HepG2 (cell line): ENCODE measurements at regions not wholly inside any gene's neighbourhood (a gene's known extent, or its start where the extent isn't known, plus 50 kb on each side); places are given as distances from the start of the nearest gene placed in this dataset.

Experiments used
- ATAC-seq: fragments of 200-7000 bp; cut with Tn5 transposase; 3 replicates; pipeline ENCODE4 v1.9.1; 2020; ENCODE audit warnings: mild to moderate bottlenecking, moderate library complexity
- BruUV-seq: library from RNA; stranded (reverse); fragments of 400-500 nt; replicated peaks from 2 replicates; lab custom pipeline; 2021; lab: Mats Ljungman, UMichigan
- CTCF ChIA-PET: fragments of 300-600 bp; formaldehyde crosslinking; extraction: SDS; loops from one replicate; lab custom pipeline; 2021; ENCODE audit warnings: low total read pairs, inconsistent platforms, low intra/inter-chr PET ratio; lab: Yijun Ruan, JAX
- POLR2A ChIA-PET: fragments of 350-600 bp; sonication (Branson Sonifier 250); formaldehyde crosslinking; loops from one replicate; lab custom pipeline; 2020; ENCODE audit warnings: antibody characterized with exemption, inconsistent platforms; lab: Yijun Ruan, JAX
- DNase-seq: peaks from one replicate; pipeline ENCODE4 v3.0.0-alpha.2; 2015; ENCODE audit warnings: low spot score
- FAIRE-seq: peaks from 3 replicates; lab custom pipeline; 2011; peaks lifted over from hg19 to GRCh38; lab: Jason Lieb, UNC
- H2AFZ ChIP-seq: one replicate; pipeline ENCODE4 v1.6.1; 2011; ENCODE audit warnings: low read length, inconsistent platforms
- H3K27ac ChIP-seq: fragments of 300-600 bp; 3 replicates; pipeline ENCODE4 v1.8.0; 2011; ENCODE audit warnings: mixed run types, mild to moderate bottlenecking, mixed read lengths, low read length, inconsistent platforms; ENCODE audit not compliant: insufficient read depth; ENCODE audit errors: extremely low read length
- H3K27me3 ChIP-seq, 2 experiments: fragments of 200-600 bp in 1 of 2; 2 replicates in 1 of 2; 3 replicates in 1 of 2; pipeline versions ENCODE4 v1.6.0 to v1.8.0; 2011; ENCODE audit warnings: low read length in 2 of 2, mild to moderate bottlenecking in 2 of 2, moderate library complexity in 2 of 2, inconsistent platforms in 1 of 2; ENCODE audit not compliant: insufficient read depth in 2 of 2, control insufficient read depth in 1 of 2
- H3K36me3 ChIP-seq, 2 experiments: fragments of 200-600 bp in 1 of 2; replicated peaks in 1 of 2; 2 replicates in 1 of 2; 3 replicates in 1 of 2; pipeline versions ENCODE4 v1.5.1 to v1.8.0; 2011; ENCODE audit warnings: low read length in 2 of 2, inconsistent platforms in 1 of 2; ENCODE audit not compliant: insufficient read depth in 2 of 2, control insufficient read depth in 1 of 2
- H3K4me1 ChIP-seq: 2 replicates; pipeline ENCODE4 v1.5.1; 2012; ENCODE audit warnings: low read length, inconsistent platforms; ENCODE audit not compliant: insufficient read depth
- H3K4me2 ChIP-seq: 2 replicates; pipeline ENCODE4 v1.6.0; 2011; ENCODE audit warnings: low read depth, low read length, inconsistent platforms
- H3K4me3 ChIP-seq, 3 experiments: fragments of 200-600 bp in 1 of 3; sonication (generic), shearing (Covaris generic) in 1 of 3; replicated peaks in 1 of 3; 2 replicates each; pipeline ENCODE4 v1.5.1; 2011 to 2016; ENCODE audit warnings: low read length in 3 of 3, inconsistent platforms in 2 of 3, low read depth in 2 of 3, mild to moderate bottlenecking in 2 of 3, control low read depth in 1 of 3, mixed read lengths in 1 of 3; ENCODE audit not compliant: insufficient read depth in 1 of 3
- H3K79me2 ChIP-seq: one replicate; pipeline ENCODE4 v1.6.1; 2011; ENCODE audit warnings: low read length, inconsistent platforms; ENCODE audit not compliant: insufficient read depth
- H3K9ac ChIP-seq: 2 replicates; pipeline ENCODE4 v1.6.0; 2011; ENCODE audit warnings: mild to moderate bottlenecking, low read depth, low read length, inconsistent platforms; ENCODE audit not compliant: insufficient read depth
- H3K9me3 ChIP-seq: 2 replicates; pipeline ENCODE4 v1.5.1; 2012; ENCODE audit warnings: mild to moderate bottlenecking, low read length
- H4K20me1 ChIP-seq: 2 replicates; pipeline ENCODE4 v1.6.0; 2011; ENCODE audit warnings: inconsistent platforms, mild to moderate bottlenecking, low read length, moderate library complexity; ENCODE audit not compliant: insufficient read depth
- ARNT ChIP-seq: fragments of 450-650 bp; IDR thresholded peaks from 2 replicates; pipeline ENCODE4 v1.6.1; 2017
- ATF1 ChIP-seq: IDR thresholded peaks from 2 replicates; pipeline ENCODE4 v1.6.1; 2016; ENCODE audit warnings: mild to moderate bottlenecking, control low read depth
- ATF2 ChIP-seq: sonication (generic); formaldehyde crosslinking; IDR thresholded peaks from 2 replicates; pipeline ENCODE4 v1.4.0; 2020; ENCODE audit warnings: missing genetic modification reagents
- CC2D1A ChIP-seq: sonication (generic); formaldehyde crosslinking; IDR thresholded peaks from 2 replicates; pipeline ENCODE4 v1.8.1; 2023; ENCODE audit warnings: mild to moderate bottlenecking, missing genetic modification reagents
- GABPB1 ChIP-seq: IDR thresholded peaks from 2 replicates; pipeline ENCODE4 v1.6.1; 2016; ENCODE audit warnings: mild to moderate bottlenecking, missing genetic modification reagents, moderate library complexity, missing compliant biosample characterization
- ISL2 ChIP-seq: sonication (generic); formaldehyde crosslinking; IDR thresholded peaks from 2 replicates; pipeline ENCODE4 v1.5.0; 2020; ENCODE audit warnings: missing genetic modification reagents
- PLSCR1 ChIP-seq: sonication (generic); formaldehyde crosslinking; IDR thresholded peaks from 2 replicates; pipeline ENCODE4 v1.5.0; 2020; ENCODE audit warnings: missing genetic modification reagents, mild to moderate bottlenecking, borderline replicate concordance
- TAF1 ChIP-seq: sonication (generic); formaldehyde crosslinking; IDR thresholded peaks from 2 replicates; pipeline ENCODE4 v1.4.0; 2020; ENCODE audit warnings: missing genetic modification reagents
- ZBTB4 ChIP-seq: sonication (generic); formaldehyde crosslinking; IDR thresholded peaks from 2 replicates; pipeline ENCODE4 v1.4.0; 2020; ENCODE audit warnings: missing genetic modification reagents, mild to moderate bottlenecking, borderline replicate concordance
- ZFP37 ChIP-seq: sonication (generic); formaldehyde crosslinking; IDR thresholded peaks from 2 replicates; pipeline ENCODE4 v1.4.0; 2020; ENCODE audit warnings: missing genetic modification reagents, borderline replicate concordance
- ZFP41 ChIP-seq: sonication (generic); formaldehyde crosslinking; IDR thresholded peaks from 2 replicates; pipeline ENCODE4 v1.4.0; 2020; ENCODE audit warnings: mild to moderate bottlenecking, missing genetic modification reagents, borderline replicate concordance
- ZNF138 ChIP-seq: sonication (generic); formaldehyde crosslinking; IDR thresholded peaks from 2 replicates; pipeline ENCODE4 v1.5.0; 2020; ENCODE audit warnings: mild to moderate bottlenecking, low read depth, missing genetic modification reagents
- ZNF3 ChIP-seq: IDR thresholded peaks from 2 replicates; pipeline ENCODE4 v1.7.0; 2017; ENCODE audit warnings: inconsistent platforms
- ZNF451 ChIP-seq: sonication (generic); formaldehyde crosslinking; IDR thresholded peaks from 2 replicates; pipeline ENCODE4 v1.5.0; 2020; ENCODE audit warnings: mild to moderate bottlenecking, missing genetic modification reagents
- ZSCAN12 ChIP-seq: sonication (generic); formaldehyde crosslinking; IDR thresholded peaks from 2 replicates; pipeline ENCODE4 v1.9.0; 2021; ENCODE audit warnings: mild to moderate bottlenecking, missing genetic modification reagents
- WGBS: methylation state at CpG from one replicate; pipeline ENCODE4 v1.1.6; 2017; ENCODE audit warnings: low lambda C conversion rate; 5-methylcytosine and 5-hydroxymethylcytosine counted together
- in situ Hi-C: cut with HindIII; loops from 2 replicates; pipeline ENCODE4 v1.10.0; 2017; ENCODE audit warnings: low pct_unique_long_range_greater_than_20kb; ENCODE audit not compliant: extremely low pct_ligation_motif_present
- intact Hi-C: fragments of 100-400 bp; cut with micrococcal nuclease; formaldehyde crosslinking; loops from one replicate; pipeline ENCODE4 v1.10.0; 2022; ENCODE audit not compliant: unreplicated experiment

- Histone ChIP-seq H3K9ac (no peak overlapping the region), H2AFZ (no peak overlapping the region), H3K27me3 (peaks cover 0 to 2% of the 10 kb centered on the region in 2 experiments; a peak in 1 of 5 replicates), H3K4me1 (peaks cover 9% of the 10 kb centered on the region), H3K9me3 (no peaks in the 10 kb centered on the region), H3K27ac (no peak overlapping the region), H3K4me3 (no peak overlapping the region), H3K36me3 (no peaks in the 10 kb centered on the region), H3K4me2 (no peak overlapping the region), H4K20me1 (no peaks in the 10 kb centered on the region), H3K79me2 (no peaks in the 10 kb centered on the region)
- no peak for FAIRE-seq
- intact Hi-C loops (no loop called here), in situ Hi-C loops (no loop called here)
- CTCF ChIA-PET = no interaction called here
- WGBS = 49% methylated on average over 5 of the region's 5 CpGs
- no TSS peak for BruUV-seq
- TF ChIP-seq GABPB1 (no peak), ZFP37 (CRISPR knock-in tag) (no peak), ATF1 (CRISPR knock-in tag) (no peak), CC2D1A (CRISPR knock-in tag) (no peak), TAF1 (no peak), ZNF138 (CRISPR knock-in tag) (no peak), ZSCAN12 (CRISPR knock-in tag) (no peak)
- ATAC-seq = no peak
- POLR2A ChIA-PET = no interaction called here
- DNase-seq = no peak
These were observed 396.0 kb upstream of the ID2 start for GRCh38 chr2:8285898-8286297.

- H3K79me2 ChIP-seq = no peaks in the 10 kb centered on the region
- DNase-seq (no peak), FAIRE-seq (no peak), ATAC-seq (no peak)
- intact Hi-C loops = no loop called here
- H3K4me1 ChIP-seq = peaks cover 9% of the 10 kb centered on the region
- ChIA-PET CTCF (no interaction called here), POLR2A (no interaction called here)
- BruUV-seq = no TSS peak
- no peak overlapping the region for H3K4me3 ChIP-seq
- 2% methylated on average over 2 of the region's 2 CpGs for WGBS
- H3K27me3 ChIP-seq = 0 out of 5 replicates have a peak, but pooled peaks cover 0 to 2% of the 10 kb centered on the region in 2 experiments
- H3K27ac ChIP-seq = no peak overlapping the region
- no peak overlapping the region for H3K9ac ChIP-seq
- H3K36me3 ChIP-seq = no peaks in the 10 kb centered on the region
- H3K9me3 ChIP-seq = no peaks in the 10 kb centered on the region
- H2AFZ ChIP-seq = no peak overlapping the region
- H4K20me1 ChIP-seq = no peaks in the 10 kb centered on the region
- in situ Hi-C loops = no loop called here
- H3K4me2 ChIP-seq = no peak overlapping the region
- TF ChIP-seq ZNF451 (CRISPR knock-in tag) (no peak), ZFP41 (CRISPR knock-in tag) (no peak), ZBTB4 (CRISPR knock-in tag) (no peak), ARNT (no peak), ZNF3 (CRISPR knock-in tag) (no peak), ATF2 (CRISPR knock-in tag) (no peak), PLSCR1 (no peak), ISL2 (no peak)
These were observed 393.6 kb upstream of the ID2 start for GRCh38 chr2:8288206-8288605.
